Neural cell (in vitro differentiated cells): ENCODE measurements at regions not wholly inside any gene's neighbourhood (a gene's known extent, or its start where the extent isn't known, plus 50 kb on each side); places are given as distances from the start of the nearest gene placed in this dataset.

ENCODE experiments used
- CTCF ChIP-seq: fragments of 450-650 bp; IDR thresholded peaks from 2 replicates; pipeline ENCODE4 v1.5.1; 2014; ENCODE audit warnings: antibody characterized with exemption, mild to moderate bottlenecking, moderate library complexity; ENCODE audit not compliant: poor library complexity, severe bottlenecking
- EP300 ChIP-seq: fragments of 450-650 bp; conservative IDR thresholded peaks from 2 replicates; pipeline ENCODE4 v1.6.1; 2014; ENCODE audit warnings: antibody characterized with exemption, mild to moderate bottlenecking, moderate library complexity; ENCODE audit not compliant: poor library complexity, severe bottlenecking
- EZH2 ChIP-seq: fragments of 200-600, 300-800 bp; shearing (Covaris generic), sonication (generic); IDR thresholded peaks from 2 replicates; pipeline ENCODE4 v1.6.1; 2014; ENCODE audit warnings: antibody characterized with exemption, low read length, borderline replicate concordance, mild to moderate bottlenecking; ENCODE audit not compliant: insufficient read depth, poor library complexity, severe bottlenecking
- MXI1 ChIP-seq: fragments of 450-650 bp; conservative IDR thresholded peaks from 2 replicates; pipeline ENCODE4 v1.6.1; 2014; ENCODE audit warnings: antibody characterized with exemption, mild to moderate bottlenecking; ENCODE audit not compliant: poor library complexity, severe bottlenecking
- RAD21 ChIP-seq: fragments of 450-650 bp; conservative IDR thresholded peaks from 2 replicates; pipeline ENCODE4 v1.6.1; 2014; ENCODE audit warnings: antibody characterized with exemption, mild to moderate bottlenecking, moderate library complexity
- REST ChIP-seq: IDR thresholded peaks from 2 replicates; pipeline ENCODE4 v1.6.1; 2012; ENCODE audit warnings: borderline replicate concordance
- SMC3 ChIP-seq: fragments of 450-650 bp; conservative IDR thresholded peaks from 2 replicates; pipeline ENCODE4 v1.6.1; 2014; ENCODE audit warnings: antibody characterized with exemption, mild to moderate bottlenecking, moderate library complexity; ENCODE audit not compliant: poor library complexity
- TAF1 ChIP-seq: IDR thresholded peaks from 2 replicates; pipeline ENCODE4 v1.6.1; 2012; ENCODE audit warnings: low read depth

GRCh38 chr13:22080832-22081231 lies 410.0 kb downstream of the FGF9 start:
- TF ChIP-seq CTCF (no peak), EZH2 (no peak), REST (no peak), MXI1 (no peak), RAD21 (no peak), TAF1 (no peak), EP300 (no peak), SMC3 (no peak)
